ENCODE measurements at regions not wholly inside any gene's neighbourhood (a gene's known extent, or its start where the extent isn't known, plus 50 kb on each side); places are given as distances from the start of the nearest gene placed in this dataset.
A peak's percentile ranks its signal among the peaks of the same experiment; 100 is the strongest.

DNA sequence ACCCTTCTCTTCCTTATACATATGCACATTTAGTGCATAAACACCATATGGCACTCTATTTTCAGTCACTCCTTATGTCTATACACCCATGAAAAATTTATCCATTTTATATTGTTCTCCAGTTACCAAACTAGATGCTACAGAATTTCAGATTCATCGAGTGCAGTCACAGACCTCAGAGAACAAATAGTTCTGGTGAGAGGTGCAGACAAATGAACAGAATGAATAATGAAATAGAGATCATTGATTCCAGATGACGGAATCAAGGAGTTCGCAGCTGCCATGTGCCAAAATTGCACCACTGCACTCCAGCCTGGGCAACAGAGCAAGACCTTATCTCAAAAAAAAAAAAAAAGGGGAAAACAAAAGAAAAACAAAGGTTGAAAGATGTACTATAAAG is 214.8 kb upstream of the CEP162 start:
- Mint-ChIP-seq H3K36me3 (ENCODE audit: low read depth) (no peaks in the 10 kb centered on the region), H3K4me1 (ENCODE audit: low read depth) (no peaks in the 10 kb centered on the region), H3K27me3 (no peaks in the 10 kb centered on the region), H3K4me3 (no peak overlapping the region), H3K27ac (no peak overlapping the region), H3K9me3 (no peaks in the 10 kb centered on the region)
- CTCF ChIA-PET = no interaction called here
- DNase-seq (no peak), ATAC-seq (no peak)
- POLR2A ChIA-PET = no interaction called here
- no peak for TF ChIP-seq CTCF (IDR thresholded peaks at IDR 0.05)
- intact Hi-C loops (cut with micrococcal nuclease) = no loop called here

DNA sequence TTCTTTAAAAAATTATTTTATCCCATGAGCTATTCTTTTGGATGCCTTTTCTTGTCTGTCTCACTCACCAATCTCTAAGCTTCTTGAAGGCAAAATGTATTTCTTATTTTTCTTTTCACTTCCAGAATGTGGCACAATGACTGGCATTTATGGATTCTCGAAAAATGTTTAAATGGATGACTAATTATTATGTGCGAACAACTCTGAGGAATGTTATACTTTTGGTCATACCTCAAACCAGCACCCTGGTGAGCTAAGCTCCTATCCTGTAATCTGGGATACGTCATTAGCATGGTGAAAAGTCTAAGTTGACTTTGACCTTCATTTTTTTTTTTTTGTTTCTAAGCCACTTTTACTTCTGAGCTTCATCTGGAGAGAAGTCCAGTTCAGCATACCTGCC is 214.0 kb upstream of the CEP162 start:
- H3K4me3 Mint-ChIP-seq = no peak overlapping the region
- H3K36me3 Mint-ChIP-seq (ENCODE audit: low read depth) = no peaks in the 10 kb centered on the region
- ChIA-PET CTCF (no interaction called here), POLR2A (no interaction called here)
- no peaks in the 10 kb centered on the region for H3K4me1 Mint-ChIP-seq (ENCODE audit: low read depth)
- no peak for TF ChIP-seq CTCF (IDR thresholded peaks at IDR 0.05)
- no peak overlapping the region for H3K27ac Mint-ChIP-seq
- no peaks in the 10 kb centered on the region for H3K9me3 Mint-ChIP-seq
- intact Hi-C loops (cut with micrococcal nuclease) = no loop called here
- no peaks in the 10 kb centered on the region for H3K27me3 Mint-ChIP-seq
- DNase-seq = no peak
- no peak for ATAC-seq

DNA sequence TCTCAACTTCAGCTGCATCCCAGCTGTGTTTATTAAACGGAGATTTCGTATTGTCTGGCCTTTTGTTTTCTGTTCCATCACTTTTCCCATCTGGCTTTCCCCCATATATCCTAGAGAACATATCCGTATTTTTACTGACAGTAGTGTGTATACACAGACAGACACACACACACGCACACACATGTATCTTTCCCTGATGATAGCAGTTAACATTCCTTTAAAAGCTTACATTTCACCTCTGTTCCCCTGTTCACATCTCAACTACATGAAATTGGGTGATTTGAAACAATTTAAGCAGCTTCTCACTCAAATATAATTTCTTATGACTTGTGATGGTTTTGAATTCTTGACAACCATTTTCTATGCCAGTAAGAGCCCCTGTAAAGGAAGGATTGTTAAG is 207.1 kb upstream of the CEP162 start:
- POLR2A ChIA-PET = no interaction called here
- no peaks in the 10 kb centered on the region for H3K36me3 Mint-ChIP-seq (ENCODE audit: low read depth)

GRCh38 chr6:84432619-84433018 is 205.2 kb upstream of the CEP162 start:
- TF ChIP-seq CTCF (IDR thresholded peaks at IDR 0.05) = no peak
- POLR2A ChIA-PET = no interaction called here
- H3K4me1 Mint-ChIP-seq (ENCODE audit: low read depth) = no peaks in the 10 kb centered on the region
- H3K27me3 Mint-ChIP-seq = peaks cover under 1% of the 10 kb centered on the region
- no peaks in the 10 kb centered on the region for H3K36me3 Mint-ChIP-seq (ENCODE audit: low read depth)
- no peak overlapping the region for H3K27ac Mint-ChIP-seq
- no peak for ATAC-seq
- no peaks in the 10 kb centered on the region for H3K9me3 Mint-ChIP-seq
- CTCF ChIA-PET = no interaction called here
- intact Hi-C loops (cut with micrococcal nuclease) = no loop called here
- DNase-seq = no peak
- H3K4me3 Mint-ChIP-seq = no peak overlapping the region

More for the DNA sequence above, 207.1 kb upstream of the CEP162 start:
- H3K27ac Mint-ChIP-seq = no peak overlapping the region
- no peak for DNase-seq
- CTCF ChIA-PET = no interaction called here
- no peaks in the 10 kb centered on the region for H3K27me3 Mint-ChIP-seq
- intact Hi-C loops (cut with micrococcal nuclease) = no loop called here
- H3K9me3 Mint-ChIP-seq = no peaks in the 10 kb centered on the region
- no peak for ATAC-seq
- H3K4me3 Mint-ChIP-seq = no peak overlapping the region
- TF ChIP-seq CTCF (IDR thresholded peaks at IDR 0.05) = no peak
- no peaks in the 10 kb centered on the region for H3K4me1 Mint-ChIP-seq (ENCODE audit: low read depth)

DNA sequence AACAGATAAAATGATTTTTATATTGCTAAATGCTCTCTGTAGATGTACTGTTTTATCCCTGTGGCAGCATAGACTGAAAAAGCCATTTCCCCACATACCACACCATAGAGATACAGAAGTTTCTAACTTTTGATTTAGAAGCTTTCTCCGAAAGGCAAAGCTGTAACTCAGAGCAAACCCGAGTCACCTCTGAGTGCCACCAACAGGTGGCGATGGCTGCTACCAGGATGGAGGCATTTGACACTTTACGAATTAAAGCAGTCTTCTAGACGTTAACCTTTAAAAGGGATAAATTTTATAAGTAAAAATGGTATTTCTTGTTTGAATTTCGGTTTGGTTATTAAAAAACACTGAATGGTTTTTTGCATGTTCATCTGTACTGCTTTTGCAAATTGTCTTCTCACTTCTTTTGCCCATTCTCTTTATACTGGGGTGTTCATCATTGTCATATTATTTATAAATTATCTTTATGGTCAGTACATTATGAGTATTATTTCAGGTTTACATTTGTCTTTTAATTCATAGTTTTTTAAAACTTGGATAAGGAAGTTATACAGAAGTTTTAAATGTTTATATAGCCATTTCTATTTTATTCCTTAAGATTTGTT is 201.0 kb upstream of the CEP162 start:
- Mint-ChIP-seq H3K4me3 (no peak overlapping the region), H3K4me1 (ENCODE audit: low read depth) (no peaks in the 10 kb centered on the region), H3K27me3 (peaks cover 3% of the 10 kb centered on the region), H3K27ac (no peak overlapping the region), H3K36me3 (ENCODE audit: low read depth) (no peaks in the 10 kb centered on the region), H3K9me3 (no peaks in the 10 kb centered on the region)
- intact Hi-C loops (cut with micrococcal nuclease) = loop anchor here (10.0 kb wide), 1 partner anchor 896 kb away; no protein-coding TSS in a partner anchor
- DNase-seq = peak; percentile 55
- CTCF ChIA-PET = interaction anchor here (0.7 to 1.2 kb wide), 5 partner anchors 22 to 895 kb away, joined by 3 to 6 read pairs (median 3); no protein-coding TSS in a partner anchor
- TF ChIP-seq CTCF (IDR thresholded peaks at IDR 0.05) = peak; percentile 64
- ATAC-seq = no peak
- POLR2A ChIA-PET = no interaction called here
